Stomach (tissue), 4 donors: ENCODE measurements at regions not wholly inside any gene's neighbourhood (a gene's known extent, or its start where the extent isn't known, plus 50 kb on each side); places are given as distances from the start of the nearest gene placed in this dataset.

ENCODE experiments used
- POLR2A ChIP-seq, 4 donors: fragments of 450-650 bp; IDR thresholded peaks; one replicate each; pipeline ENCODE4 v1.6.1; 2016; ENCODE audit warnings: antibody characterized with exemption in 4 of 4, control low read depth in 2 of 4, mild to moderate bottlenecking in 1 of 4, moderate library complexity in 1 of 4
- TF ChIP-seq, protein P1 (sequence below), 7 experiments: fragments of 450-650 bp in 4 of 7; fragments of 200-600 bp in 3 of 7; sonication (generic) in 3 of 7; IDR thresholded peaks; one replicate each; pipeline ENCODE4 v1.5.1; 2016 to 2019; ENCODE audit warnings: antibody characterized with exemption in 7 of 7, control low read depth in 2 of 7, mild to moderate bottlenecking in 1 of 7

DNA sequence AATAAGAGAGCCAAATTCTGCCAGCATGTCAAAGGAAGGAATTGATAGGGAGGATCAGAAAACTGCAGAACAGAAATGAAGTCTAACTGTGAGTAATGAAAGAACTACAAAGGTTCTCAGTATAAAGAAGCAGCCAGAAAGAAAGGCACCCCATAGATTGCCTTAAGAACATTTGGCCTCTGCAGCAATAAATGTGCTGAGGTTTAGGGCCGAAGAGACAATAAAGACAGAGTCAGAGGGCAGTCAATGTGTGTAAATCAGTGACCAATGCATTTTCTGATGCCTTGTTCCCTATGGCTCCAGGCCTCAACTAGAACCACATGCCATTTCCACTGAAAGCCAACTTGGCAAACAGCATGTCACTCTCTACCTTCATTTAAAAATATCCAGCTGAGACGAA is 281.0 kb downstream of the HINT1 start:
- no peak for TF ChIP-seq POLR2A (IDR thresholded peaks at IDR 0.05)
- TF ChIP-seq, protein P1, sequence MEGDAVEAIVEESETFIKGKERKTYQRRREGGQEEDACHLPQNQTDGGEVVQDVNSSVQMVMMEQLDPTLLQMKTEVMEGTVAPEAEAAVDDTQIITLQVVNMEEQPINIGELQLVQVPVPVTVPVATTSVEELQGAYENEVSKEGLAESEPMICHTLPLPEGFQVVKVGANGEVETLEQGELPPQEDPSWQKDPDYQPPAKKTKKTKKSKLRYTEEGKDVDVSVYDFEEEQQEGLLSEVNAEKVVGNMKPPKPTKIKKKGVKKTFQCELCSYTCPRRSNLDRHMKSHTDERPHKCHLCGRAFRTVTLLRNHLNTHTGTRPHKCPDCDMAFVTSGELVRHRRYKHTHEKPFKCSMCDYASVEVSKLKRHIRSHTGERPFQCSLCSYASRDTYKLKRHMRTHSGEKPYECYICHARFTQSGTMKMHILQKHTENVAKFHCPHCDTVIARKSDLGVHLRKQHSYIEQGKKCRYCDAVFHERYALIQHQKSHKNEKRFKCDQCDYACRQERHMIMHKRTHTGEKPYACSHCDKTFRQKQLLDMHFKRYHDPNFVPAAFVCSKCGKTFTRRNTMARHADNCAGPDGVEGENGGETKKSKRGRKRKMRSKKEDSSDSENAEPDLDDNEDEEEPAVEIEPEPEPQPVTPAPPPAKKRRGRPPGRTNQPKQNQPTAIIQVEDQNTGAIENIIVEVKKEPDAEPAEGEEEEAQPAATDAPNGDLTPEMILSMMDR (IDR thresholded peaks at IDR 0.05): no peak
